A172 (cell line): ENCODE measurements at regions not wholly inside any gene's neighbourhood (a gene's known extent, or its start where the extent isn't known, plus 50 kb on each side); places are given as distances from the start of the nearest gene placed in this dataset.

ENCODE experiments used
- DNase-seq: peaks from one replicate; pipeline ENCODE4 v3.0.0-alpha.2; 2015; ENCODE audit warnings: low spot score

DNA sequence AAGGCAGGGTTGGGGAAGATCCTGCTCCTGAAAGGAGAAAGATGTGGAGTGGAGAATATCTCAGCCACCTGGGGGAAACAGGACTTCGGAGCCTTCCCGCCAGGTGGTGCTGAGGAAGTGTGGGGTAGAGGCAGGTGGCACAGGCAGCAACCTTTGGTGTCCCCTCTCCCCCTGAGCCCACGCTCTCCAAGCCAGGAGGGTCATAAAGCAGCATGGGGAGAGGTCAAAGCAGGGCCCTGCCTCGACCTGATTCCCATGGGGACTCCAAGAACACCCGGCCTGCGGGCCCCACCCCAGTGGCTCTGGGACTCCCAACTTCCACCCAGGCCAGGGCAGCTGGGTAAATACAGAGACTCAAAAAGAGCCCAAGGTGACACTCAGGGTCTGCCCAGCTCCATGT, 54.3 kb upstream of the SLC66A3 start:
- no peak for DNase-seq

DNA sequence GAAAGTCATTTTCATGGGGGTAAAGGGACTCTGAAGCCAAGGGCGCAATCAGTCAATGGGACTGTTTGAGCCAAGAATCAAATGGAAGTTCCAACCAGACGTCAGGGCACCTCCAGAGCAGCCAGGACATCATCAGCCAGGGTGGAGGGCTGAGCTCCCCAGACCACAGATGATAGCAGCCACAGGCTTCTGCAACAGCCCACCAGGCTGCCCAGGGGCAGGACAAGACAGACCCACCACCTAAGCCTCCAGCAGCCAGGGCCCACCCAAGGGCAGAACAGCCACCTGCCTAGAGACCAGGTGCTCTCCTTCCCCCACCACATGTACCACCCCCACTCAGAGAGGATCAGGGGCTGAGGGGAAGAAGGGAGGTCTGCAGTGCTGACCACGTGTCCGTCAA, 53.8 kb upstream of the SLC66A3 start:
- DNase-seq = no peak

DNA sequence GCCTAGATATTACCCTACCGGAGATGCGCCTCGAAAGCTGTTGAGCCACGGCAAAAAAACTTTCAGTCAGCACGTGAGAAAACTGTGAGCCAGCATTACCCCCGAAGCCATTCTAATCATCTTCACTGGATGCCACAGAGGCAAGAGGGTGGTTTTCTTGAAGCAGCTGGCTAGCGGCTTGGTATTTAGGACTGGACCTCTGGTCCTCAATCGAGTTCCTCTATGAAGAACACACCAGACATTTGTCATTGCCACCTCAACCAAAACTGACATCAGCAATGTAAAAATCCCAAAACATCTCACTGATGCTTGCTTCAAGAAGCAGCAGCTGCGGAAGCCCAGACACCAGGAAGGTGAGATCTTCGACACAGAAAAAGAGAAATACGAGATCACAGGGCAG, 52.8 kb upstream of the SLC66A3 start:
- DNase-seq = no peak

DNA sequence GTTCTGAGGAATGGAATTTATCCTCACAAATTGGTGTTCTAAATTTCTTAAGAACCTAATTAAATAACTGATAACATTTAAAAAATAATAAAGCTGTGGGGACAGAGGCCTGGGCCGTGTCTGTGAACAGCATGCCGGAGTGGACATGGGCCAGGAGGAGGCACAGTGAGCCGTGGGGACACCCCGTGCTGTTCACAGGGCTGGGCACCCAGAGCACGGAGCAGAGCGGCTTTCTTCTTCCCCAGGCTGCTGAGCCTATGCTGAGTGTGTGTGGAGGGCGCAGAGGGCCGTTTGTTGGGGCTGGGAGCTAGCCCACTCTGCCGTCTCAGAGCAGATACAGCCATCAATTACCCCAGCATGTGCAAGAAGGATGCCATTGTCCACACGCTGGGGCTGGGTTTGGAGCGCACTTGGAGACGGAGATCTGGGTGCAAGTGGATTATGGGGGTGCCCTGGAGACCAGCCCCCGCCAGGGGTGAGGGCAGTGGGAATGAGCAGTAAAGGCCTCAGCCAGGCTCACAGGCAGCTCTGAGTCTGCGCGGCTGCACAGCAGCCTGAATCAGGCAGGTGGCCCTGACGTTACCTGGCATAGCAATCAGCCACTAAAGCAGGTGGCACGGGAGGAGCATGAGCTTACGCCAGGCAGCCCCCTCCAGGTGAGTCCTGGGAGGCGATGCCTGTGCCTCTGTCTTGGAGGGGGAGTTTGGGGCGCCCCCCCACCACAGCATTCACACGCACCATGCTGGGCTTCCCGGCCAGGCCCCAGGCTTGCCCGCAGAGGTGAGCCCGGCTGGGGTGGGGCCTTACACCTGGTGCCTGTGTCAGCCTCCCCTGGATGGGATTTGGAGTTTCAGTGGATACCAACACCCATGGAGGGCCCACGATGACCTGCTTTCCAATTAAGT, 52.1 kb upstream of the SLC66A3 start:
- DNase-seq = no peak

DNA sequence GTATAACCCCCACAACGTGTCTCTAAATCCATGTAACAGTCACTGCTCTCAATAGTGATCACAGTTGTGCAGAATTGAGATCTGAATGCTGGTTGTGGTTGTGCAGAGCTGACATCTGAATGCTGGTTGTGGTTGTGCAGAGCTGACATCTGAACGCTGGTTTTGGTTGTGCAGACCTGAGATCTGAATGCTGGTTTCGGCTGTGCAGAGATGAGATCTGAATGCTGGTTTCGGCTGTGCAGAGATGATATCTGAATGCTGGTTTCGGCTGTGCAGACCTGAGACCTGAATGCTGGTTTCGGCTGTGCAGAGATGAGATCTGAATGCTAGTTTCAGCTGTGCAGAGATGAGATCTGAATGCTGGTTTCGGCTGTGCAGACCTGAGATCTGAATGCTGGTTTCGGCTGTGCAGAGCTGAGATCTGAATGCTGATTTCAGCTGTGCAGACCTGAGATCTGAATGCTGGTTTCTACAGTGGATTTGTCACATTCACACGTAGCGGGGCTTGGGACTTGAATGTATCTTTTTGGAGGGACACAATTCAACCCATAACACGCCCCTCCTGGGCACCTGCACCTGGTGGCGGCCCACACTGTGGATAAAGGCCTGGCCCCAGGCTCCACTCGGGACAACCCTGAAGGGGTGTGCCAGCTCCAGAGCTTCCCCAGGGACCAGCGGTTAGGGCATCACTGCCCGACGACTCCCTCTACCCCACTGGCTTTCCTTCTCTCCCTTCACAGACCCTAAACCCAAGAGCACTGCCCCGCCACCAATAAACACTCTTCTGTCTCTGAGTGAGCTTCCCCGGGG, 51.1 kb upstream of the SLC66A3 start:
- no peak for DNase-seq

DNA sequence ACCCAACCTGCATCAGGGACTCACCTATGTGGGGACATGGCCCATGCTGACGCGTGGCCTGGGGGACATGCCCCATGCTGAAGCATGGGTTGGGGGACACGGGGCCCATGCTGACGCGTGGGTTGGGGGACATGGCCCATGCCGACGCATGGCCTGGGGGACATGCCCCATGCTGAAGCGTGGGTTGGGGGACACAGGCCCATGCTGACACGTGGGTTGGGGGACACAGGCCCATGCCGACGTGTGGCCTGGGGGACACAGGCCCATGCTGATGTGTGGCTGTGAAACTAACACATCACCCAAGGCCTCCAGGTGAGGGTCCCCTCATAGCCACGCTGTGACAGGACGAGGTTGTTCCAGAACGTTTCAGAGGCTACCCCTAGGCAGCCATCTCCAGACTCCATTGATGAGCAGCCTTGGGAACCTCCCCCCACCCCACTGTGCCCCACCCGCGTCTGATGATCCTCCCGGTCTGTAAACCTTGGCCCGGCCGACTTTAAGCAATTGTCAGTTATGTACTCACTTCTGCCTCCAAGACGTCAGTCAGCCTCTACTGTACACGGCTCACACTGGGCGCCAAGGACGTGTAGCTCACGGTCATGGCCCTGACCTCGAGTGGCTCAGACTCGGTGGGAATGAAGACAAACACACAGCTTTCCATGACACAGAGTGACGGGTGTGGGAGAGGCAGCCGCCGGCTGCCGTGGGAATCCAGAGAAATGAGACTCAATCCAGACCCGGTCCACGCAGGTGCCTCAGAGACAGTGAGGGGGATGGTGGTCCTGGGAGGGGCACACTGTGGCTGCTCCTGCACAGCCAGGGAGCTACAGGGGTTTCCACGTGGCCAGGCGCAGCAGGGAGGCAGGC, 50.2 kb upstream of the SLC66A3 start:
- no peak for DNase-seq
